T-helper 1 cell (primary cell): ENCODE measurements at regions not wholly inside any gene's neighbourhood (a gene's known extent, or its start where the extent isn't known, plus 50 kb on each side); places are given as distances from the start of the nearest gene placed in this dataset.
"Not testable (repeated sequence)": the region's sequence is repeated elsewhere in the genome, so short reads cannot be mapped to it uniquely, and the experiment has no call there.

Experiments
- DNase-seq, 5 donors: peaks; one replicate each; pipeline ENCODE4 v3.0.0-alpha.2; 2012 to 2020

DNA sequence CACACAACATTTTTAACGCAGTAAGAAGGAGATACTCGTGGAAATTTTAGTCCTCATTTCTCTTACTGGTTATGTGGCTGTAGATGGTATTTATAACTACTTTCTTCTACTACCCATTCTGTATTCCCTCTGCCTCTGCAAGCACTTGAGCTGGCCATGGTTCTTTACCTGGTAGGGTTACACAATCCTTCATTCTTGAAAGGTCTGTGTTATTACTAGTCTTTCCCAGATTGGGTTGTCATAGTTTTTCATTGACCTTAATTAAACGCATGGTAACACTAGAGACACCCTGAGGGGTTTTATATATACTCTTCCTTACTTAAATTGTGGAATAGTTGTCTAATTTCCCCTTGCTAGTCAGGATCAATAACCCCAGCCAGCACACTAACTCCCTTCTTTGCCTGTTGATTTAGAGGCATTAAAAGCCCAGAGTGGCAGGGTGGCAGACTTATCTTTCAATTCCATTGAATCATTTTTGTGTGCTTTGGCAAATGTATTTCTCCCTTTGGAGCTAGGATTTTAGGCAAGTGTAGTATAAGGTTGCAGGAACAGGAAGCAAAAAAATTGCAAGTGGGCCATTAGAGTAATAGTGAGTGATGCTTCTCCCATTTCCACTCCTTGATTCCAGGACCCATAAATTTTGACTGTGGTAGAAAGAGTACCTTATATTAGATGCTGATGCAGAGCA is 113.6 kb upstream of the EMCN start:
- DNase-seq: no peak

- DNase-seq: no peak
These were observed 112.5 kb upstream of the EMCN start for GRCh38 chr4:100630341-100630740.

GRCh38 chr4:100609810-100610209 is 92.0 kb upstream of the EMCN start:
- no peak for DNase-seq

GRCh38 chr4:100608651-100609050 is 90.8 kb upstream of the EMCN start:
- DNase-seq: not testable (repeated sequence)

GRCh38 chr4:100605144-100605543 is 87.3 kb upstream of the EMCN start:
- no peak for DNase-seq

- DNase-seq: no peak
These were observed 76.1 kb upstream of the EMCN start for GRCh38 chr4:100593935-100594334.

DNA sequence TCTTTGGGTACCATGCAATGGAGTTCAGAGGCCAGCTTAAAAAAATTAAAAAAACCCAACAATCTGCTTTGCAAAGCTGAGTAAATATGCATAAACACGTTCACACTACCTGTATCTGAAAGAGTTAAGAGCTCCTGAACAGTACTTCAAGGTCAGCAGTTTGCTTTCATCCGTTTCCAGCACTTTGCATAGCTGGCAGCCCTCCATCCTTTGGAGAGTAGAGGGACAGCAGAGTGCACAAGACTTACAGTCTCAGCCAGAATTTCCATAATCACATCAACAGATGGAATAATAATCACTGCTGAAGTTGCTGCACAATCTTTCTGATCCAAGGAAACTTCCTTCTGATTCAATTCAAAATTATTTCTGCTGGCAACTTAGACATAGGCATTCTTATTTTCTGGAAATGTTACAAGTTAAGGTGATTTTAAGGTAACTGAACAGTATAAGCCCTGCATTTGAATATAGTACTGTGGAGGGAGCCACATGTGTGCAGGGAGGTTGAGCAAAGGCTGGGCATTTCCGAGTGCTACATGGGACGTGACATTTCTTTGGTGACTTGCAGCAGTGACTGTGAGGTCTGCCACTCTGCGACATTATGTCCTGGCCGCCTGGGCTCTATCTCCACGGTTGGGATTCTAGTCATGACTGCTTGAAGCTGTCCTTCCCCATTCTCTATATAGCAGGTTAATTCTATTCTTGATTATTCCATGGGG is 73.5 kb upstream of the EMCN start:
- no peak for DNase-seq

- DNase-seq: no peak
These were observed 72.5 kb upstream of the EMCN start for GRCh38 chr4:100590325-100590724.

DNA sequence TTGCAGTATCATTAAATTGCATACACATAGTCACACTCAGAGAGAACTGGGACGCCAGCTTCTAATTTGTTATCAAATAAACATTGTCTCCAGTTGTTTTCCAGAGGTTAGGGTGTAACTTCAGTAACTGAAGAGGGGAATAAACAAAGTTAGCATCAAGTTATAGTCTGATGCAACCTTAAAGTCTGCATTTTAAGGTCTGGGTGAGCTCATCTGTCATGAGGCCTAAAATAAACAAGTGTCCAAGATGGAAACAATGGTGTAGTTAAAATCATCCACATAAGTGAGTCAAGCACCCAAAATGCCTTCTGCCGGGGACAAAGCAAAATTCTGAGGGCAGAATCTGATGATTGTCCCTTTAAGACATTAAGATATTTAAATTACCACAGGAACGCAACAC is 70.3 kb upstream of the EMCN start:
- DNase-seq: no peak

DNA sequence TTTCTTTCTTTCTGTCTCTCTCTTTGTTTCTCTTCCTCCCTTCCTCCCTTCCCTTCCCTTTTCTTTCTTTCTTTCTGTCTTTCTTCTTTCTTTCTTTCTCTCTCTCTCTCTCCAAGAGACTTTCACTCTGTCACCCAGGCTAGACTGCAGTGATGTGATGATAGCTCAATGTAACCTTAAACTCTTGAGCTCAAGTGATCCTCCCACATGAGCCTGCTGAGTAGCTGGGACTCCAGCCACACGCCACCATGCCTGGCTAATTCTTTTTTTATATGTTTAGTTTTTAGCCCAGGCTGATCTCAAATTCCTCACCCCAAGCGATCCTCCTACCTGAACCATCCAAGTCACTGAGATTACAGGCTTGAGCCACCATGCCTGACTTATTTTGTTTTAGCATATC is 64.3 kb upstream of the EMCN start:
- no peak for DNase-seq

DNA sequence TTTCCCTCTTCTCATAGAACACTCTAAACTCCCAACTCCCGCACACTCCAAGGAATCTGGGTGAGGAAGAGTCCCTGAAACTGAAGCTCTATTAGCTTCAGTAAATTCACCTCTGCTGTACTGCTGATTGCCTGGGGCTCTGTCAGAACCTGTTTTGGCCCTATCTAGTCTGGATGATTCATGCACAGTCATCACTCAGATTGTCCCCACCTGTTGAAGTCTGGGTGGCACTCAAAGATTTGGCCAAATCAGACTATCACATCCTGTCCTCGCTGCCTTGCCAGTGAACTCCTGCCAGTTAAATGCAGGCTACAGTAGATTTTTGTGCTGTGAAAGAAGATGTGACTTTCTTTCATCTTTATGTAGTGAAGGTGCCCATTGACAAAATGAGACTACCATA is 63.5 kb upstream of the EMCN start:
- no peak for DNase-seq

GRCh38 chr4:100576570-100576969 is 58.7 kb upstream of the EMCN start:
- DNase-seq: no peak

DNA sequence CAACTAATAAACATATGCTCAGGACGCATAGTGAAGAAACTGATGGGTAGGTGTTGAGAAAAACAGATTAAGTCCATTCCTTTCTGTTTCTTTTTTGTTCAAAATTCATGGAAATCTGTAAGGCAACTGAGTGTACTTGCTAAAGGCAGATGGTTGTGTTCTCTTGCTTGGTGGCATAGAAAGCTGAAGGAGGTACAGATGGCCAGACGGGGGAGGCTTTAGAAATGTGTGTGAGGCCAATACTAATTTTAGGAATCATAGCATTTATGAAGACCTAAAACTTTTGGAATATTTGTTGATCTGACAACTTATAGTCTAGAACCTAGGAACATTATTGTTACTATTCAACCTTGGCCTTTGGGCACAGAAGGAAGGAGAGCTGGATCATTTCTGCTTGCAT is 56.8 kb upstream of the EMCN start:
- no peak for DNase-seq

DNA sequence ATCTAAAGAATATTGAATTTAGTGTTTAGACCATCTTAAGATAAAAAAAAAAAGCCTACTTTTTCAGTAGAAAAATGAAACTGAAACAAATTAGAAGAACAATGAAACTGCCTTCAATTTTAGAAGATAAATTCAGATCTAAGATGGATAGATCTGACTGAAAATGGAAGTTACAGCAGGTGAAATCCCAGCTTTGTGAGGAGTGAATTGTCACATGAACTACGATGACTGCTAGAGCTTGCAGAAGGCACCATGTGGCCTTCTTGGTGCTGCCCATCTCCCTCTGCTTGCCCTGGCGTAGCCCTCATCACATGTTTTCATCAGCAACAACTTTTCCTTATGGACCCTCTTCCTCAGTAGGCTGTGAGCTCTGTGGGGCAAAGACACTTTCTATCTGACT is 51.4 kb upstream of the EMCN start:
- DNase-seq: peak in 1 of 5 donors; percentile 4
